GM12891 (cell line): ENCODE measurements at regions not wholly inside any gene's neighbourhood (a gene's known extent, or its start where the extent isn't known, plus 50 kb on each side); places are given as distances from the start of the nearest gene placed in this dataset.
"Not testable (repeated sequence)": the region's sequence is repeated elsewhere in the genome, so short reads cannot be mapped to it uniquely, and the experiment has no call there.

Experiments used
- POLR2A ChIP-seq: IDR thresholded peaks from 2 replicates; pipeline ENCODE4 v1.6.1; 2011; ENCODE audit warnings: low read depth, low read length, control low read depth
- POLR2AphosphoS5 ChIP-seq: IDR thresholded peaks from 2 replicates; pipeline ENCODE4 v1.6.1; 2011; ENCODE audit warnings: low read depth, low read length, control low read depth
- POU2F2 ChIP-seq: IDR thresholded peaks from 2 replicates; pipeline ENCODE4 v1.6.1; 2011; ENCODE audit warnings: low read depth, mild to moderate bottlenecking, control low read depth, low read length, moderate library complexity
- TAF1 ChIP-seq: IDR thresholded peaks from 2 replicates; pipeline ENCODE4 v1.6.1; 2011; ENCODE audit warnings: low read depth, low read length, control low read depth

GRCh38 chr4:119954487-119954886, 112.2 kb downstream of the MAD2L1 start:
- TF ChIP-seq POLR2AphosphoS5, POLR2A, TAF1, POU2F2: not testable (repeated sequence)
